Activated CD8-positive, alpha-beta memory T cell treated with anti-CD3 and anti-CD28 coated beads, Interleukin-2, amount 50 U/mL, for 1 hour (primary cell): ENCODE measurements at regions not wholly inside any gene's neighbourhood (a gene's known extent, or its start where the extent isn't known, plus 50 kb on each side); places are given as distances from the start of the nearest gene placed in this dataset.
"Not testable (repeated sequence)": the region's sequence is repeated elsewhere in the genome, so short reads cannot be mapped to it uniquely, and the experiment has no call there.

ENCODE experiments used
- DNase-seq: peaks from one replicate; pipeline ENCODE4 v3.0.0-alpha.2; 2020; ENCODE audit errors: extremely low read depth

- DNase-seq: not testable (repeated sequence)
These were observed 242.3 kb upstream of the PLGLB1 start for GRCh38 chr2:87263868-87264518.

GRCh38 chr2:87275192-87275591 lies 253.5 kb upstream of the PLGLB1 start:
- not testable (repeated sequence) for DNase-seq

- not testable (repeated sequence) for DNase-seq
These were observed 254.5 kb upstream of the PLGLB1 start for GRCh38 chr2:87275974-87276629.

- not testable (repeated sequence) for DNase-seq
These were observed 255.0 kb upstream of the PLGLB1 start for GRCh38 chr2:87276673-87277072.

- DNase-seq: not testable (repeated sequence)
These were observed 256.1 kb upstream of the PLGLB1 start for GRCh38 chr2:87277734-87278133.

GRCh38 chr2:87280596-87281355 lies 259.1 kb upstream of the PLGLB1 start:
- DNase-seq: not testable (repeated sequence)

- DNase-seq: not testable (repeated sequence)
These were observed 262.3 kb upstream of the PLGLB1 start for GRCh38 chr2:87283735-87284470.

- not testable (repeated sequence) for DNase-seq
These were observed 262.8 kb upstream of the PLGLB1 start for GRCh38 chr2:87284471-87284772.

- DNase-seq: not testable (repeated sequence)
These were observed 263.5 kb upstream of the PLGLB1 start for GRCh38 chr2:87285139-87285538.

- DNase-seq: not testable (repeated sequence)
These were observed 269.1 kb upstream of the PLGLB1 start for GRCh38 chr2:87290566-87291307.

- not testable (repeated sequence) for DNase-seq
These were observed 270.0 kb upstream of the PLGLB1 start for GRCh38 chr2:87291400-87292200.

- not testable (repeated sequence) for DNase-seq
These were observed 272.4 kb upstream of the PLGLB1 start for GRCh38 chr2:87293931-87294594.

- DNase-seq: not testable (repeated sequence)
These were observed 273.5 kb upstream of the PLGLB1 start for GRCh38 chr2:87295135-87295534.

- DNase-seq: not testable (repeated sequence)
These were observed 279.7 kb upstream of the PLGLB1 start for GRCh38 chr2:87301349-87301748.

GRCh38 chr2:87301871-87302270 lies 280.2 kb upstream of the PLGLB1 start:
- not testable (repeated sequence) for DNase-seq

GRCh38 chr2:87308621-87309020 lies 287.0 kb upstream of the PLGLB1 start:
- DNase-seq: not testable (repeated sequence)

- DNase-seq: not testable (repeated sequence)
These were observed 288.1 kb upstream of the PLGLB1 start for GRCh38 chr2:87309785-87310184.

- DNase-seq: not testable (repeated sequence)
These were observed 290.3 kb upstream of the PLGLB1 start for GRCh38 chr2:87311896-87312441.

GRCh38 chr2:87314622-87315021 lies 293.0 kb upstream of the PLGLB1 start:
- DNase-seq: not testable (repeated sequence)
